SK-N-DZ (cell line): ENCODE measurements at regions not wholly inside any gene's neighbourhood (a gene's known extent, or its start where the extent isn't known, plus 50 kb on each side); places are given as distances from the start of the nearest gene placed in this dataset.
"Not testable (repeated sequence)": the region's sequence is repeated elsewhere in the genome, so short reads cannot be mapped to it uniquely, and the experiment has no call there.

ENCODE experiments used
- DNase-seq: peaks from one replicate; pipeline ENCODE4 v3.0.0-alpha.2; 2015; ENCODE audit warnings: low spot score

- DNase-seq = not testable (repeated sequence)
These were observed 116.1 kb upstream of the GJE1 start for GRCh38 chr6:142016666-142017065.

GRCh38 chr6:142015463-142015862 is 117.3 kb upstream of the GJE1 start:
- DNase-seq = not testable (repeated sequence)

GRCh38 chr6:142015011-142015410 is 117.7 kb upstream of the GJE1 start:
- DNase-seq = no peak

GRCh38 chr6:142014515-142014914 is 118.2 kb upstream of the GJE1 start:
- DNase-seq = no peak

GRCh38 chr6:142013875-142014495 is 118.7 kb upstream of the GJE1 start:
- DNase-seq = no peak

GRCh38 chr6:142013287-142013686 is 119.4 kb upstream of the GJE1 start:
- no peak for DNase-seq

- no peak for DNase-seq
These were observed 121.0 kb upstream of the GJE1 start for GRCh38 chr6:142011775-142012174.

GRCh38 chr6:142011156-142011555 is 121.6 kb upstream of the GJE1 start:
- no peak for DNase-seq

- DNase-seq = no peak
These were observed 123.1 kb upstream of the GJE1 start for GRCh38 chr6:142009647-142010046.

GRCh38 chr6:142008781-142009180 is 123.9 kb upstream of the GJE1 start:
- no peak for DNase-seq

GRCh38 chr6:142008016-142008735 is 124.5 kb upstream of the GJE1 start:
- DNase-seq = no peak

GRCh38 chr6:142005021-142005420 is 127.7 kb upstream of the GJE1 start:
- no peak for DNase-seq

GRCh38 chr6:142002825-142003405 is 129.8 kb upstream of the GJE1 start:
- peak; percentile 81 for DNase-seq

- DNase-seq = no peak
These were observed 135.9 kb upstream of the GJE1 start for GRCh38 chr6:141996823-141997222.

- DNase-seq = no peak
These were observed 140.6 kb upstream of the GJE1 start for GRCh38 chr6:141992109-141992508.

- DNase-seq = no peak
These were observed 141.9 kb upstream of the GJE1 start for GRCh38 chr6:141990840-141991239.

- no peak for DNase-seq
These were observed 143.1 kb upstream of the GJE1 start for GRCh38 chr6:141989706-141989959.

GRCh38 chr6:141988954-141989705 is 143.6 kb upstream of the GJE1 start:
- peak; percentile 38 for DNase-seq

- DNase-seq = no peak
These were observed 144.4 kb upstream of the GJE1 start for GRCh38 chr6:141988327-141988726.

GRCh38 chr6:141986457-141986856 is 146.3 kb upstream of the GJE1 start:
- no peak for DNase-seq

- DNase-seq = no peak
These were observed 151.5 kb upstream of the GJE1 start for GRCh38 chr6:141981190-141981589.

GRCh38 chr6:141977782-141978181 is 154.9 kb upstream of the GJE1 start:
- no peak for DNase-seq

GRCh38 chr6:141976994-141977393 is 155.7 kb upstream of the GJE1 start:
- no peak for DNase-seq
